Germinal center (tissue), 1 donor: ENCODE measurements at regions not wholly inside any gene's neighbourhood (a gene's known extent, or its start where the extent isn't known, plus 50 kb on each side); places are given as distances from the start of the nearest gene placed in this dataset.
"Not testable (repeated sequence)": the region's sequence is repeated elsewhere in the genome, so short reads cannot be mapped to it uniquely, and the experiment has no call there.

Experiments
- DNase-seq: peaks from one replicate; pipeline ENCODE4 v3.0.0; 2012; ENCODE audit warnings: mixed read lengths, low spot score

- no peak for DNase-seq
Measured at GRCh38 chr4:130825284-130825683, 1729.3 kb downstream of the C4orf33 start.

GRCh38 chr4:130850019-130850524 lies 1754.1 kb downstream of the C4orf33 start:
- no peak for DNase-seq

- DNase-seq, result no peak
Measured at GRCh38 chr4:130851107-130851506, 1755.2 kb downstream of the C4orf33 start.

GRCh38 chr4:130851932-130852331 lies 1756.0 kb downstream of the C4orf33 start:
- no peak for DNase-seq

- DNase-seq, result no peak
Measured at GRCh38 chr4:130855533-130855932, 1759.6 kb downstream of the C4orf33 start.

- DNase-seq, result no peak
Measured at GRCh38 chr4:130859991-130860390, 1764.0 kb downstream of the C4orf33 start.

- DNase-seq, result no peak
Measured at GRCh38 chr4:130896920-130897319, 1801.0 kb downstream of the C4orf33 start.

- DNase-seq, result no peak
Measured at GRCh38 chr4:130901321-130901720, 1805.4 kb downstream of the C4orf33 start.

GRCh38 chr4:130922955-130923354 lies 1827.0 kb downstream of the C4orf33 start:
- DNase-seq, result no peak

- no peak for DNase-seq
Measured at GRCh38 chr4:130955520-130955919, 1859.6 kb downstream of the C4orf33 start.

- no peak for DNase-seq
Measured at GRCh38 chr4:130985371-130985770, 1889.4 kb downstream of the C4orf33 start.

- DNase-seq, result no peak
Measured at GRCh38 chr4:130995988-130996387, 1900.0 kb downstream of the C4orf33 start.

GRCh38 chr4:131001371-131001770 lies 1905.4 kb downstream of the C4orf33 start:
- DNase-seq, result no peak

- no peak for DNase-seq
Measured at GRCh38 chr4:131002132-131002531, 1906.2 kb downstream of the C4orf33 start.

- DNase-seq, result no peak
Measured at GRCh38 chr4:131006388-131006787, 1910.4 kb downstream of the C4orf33 start.

- DNase-seq, result not testable (repeated sequence)
Measured at GRCh38 chr4:131011961-131012360, 1916.0 kb downstream of the C4orf33 start.

- DNase-seq, result no peak
Measured at GRCh38 chr4:131013226-131013625, 1917.3 kb downstream of the C4orf33 start.

- DNase-seq, result no peak
Measured at GRCh38 chr4:131026771-131027170, 1930.8 kb downstream of the C4orf33 start.

GRCh38 chr4:131044368-131044767 lies 1948.4 kb downstream of the C4orf33 start:
- no peak for DNase-seq

GRCh38 chr4:131046821-131047220 lies 1950.9 kb downstream of the C4orf33 start:
- DNase-seq, result no peak

- DNase-seq, result no peak
Measured at GRCh38 chr4:131052646-131053045, 1956.7 kb downstream of the C4orf33 start.

- DNase-seq, result no peak
Measured at GRCh38 chr4:131054489-131055019, 1958.6 kb downstream of the C4orf33 start.

GRCh38 chr4:131061734-131062133 lies 1965.8 kb downstream of the C4orf33 start:
- DNase-seq, result no peak

GRCh38 chr4:131063878-131064277 lies 1967.9 kb downstream of the C4orf33 start:
- DNase-seq, result no peak
